Keratinocyte (primary cell): ENCODE measurements at regions not wholly inside any gene's neighbourhood (a gene's known extent, or its start where the extent isn't known, plus 50 kb on each side); places are given as distances from the start of the nearest gene placed in this dataset.

ENCODE experiments used
- CTCF ChIP-seq, 3 experiments: IDR thresholded peaks in 1 of 3; conservative IDR thresholded peaks in 1 of 3; optimal IDR thresholded peaks in 1 of 3; 2 replicates in 2 of 3; 3 replicates in 1 of 3; pipeline versions ENCODE3 to v1.5.1; 2011; ENCODE audit warnings: low read length in 3 of 3, mild to moderate bottlenecking in 3 of 3, moderate library complexity in 2 of 3, control low read depth in 1 of 3, inconsistent platforms in 1 of 3; ENCODE audit not compliant: insufficient read depth in 2 of 3; ENCODE audit errors: extremely low read depth in 1 of 3
- EZH2 ChIP-seq: IDR thresholded peaks from one replicate; pipeline ENCODE4 v1.6.1; 2012; ENCODE audit warnings: inconsistent platforms, mild to moderate bottlenecking, low read length, moderate library complexity

- TF ChIP-seq CTCF (optimal IDR thresholded peaks at IDR 0.05 in 1 of 3, IDR thresholded peaks at IDR 0.05 in 1 of 3, conservative IDR thresholded peaks at IDR 0.05 in 1 of 3; ENCODE audit: extremely low read depth in 1 of 3, insufficient read depth in 2 of 3, low read length in 3 of 3) = no peak
- no peak for TF ChIP-seq EZH2
These were observed 103.4 kb upstream of the BTBD3 start for GRCh38 chr20:11814267-11814666.
